22Rv1 (cell line): ENCODE measurements at regions not wholly inside any gene's neighbourhood (a gene's known extent, or its start where the extent isn't known, plus 50 kb on each side); places are given as distances from the start of the nearest gene placed in this dataset.

ENCODE experiments used
- H3K27ac ChIP-seq: fragments of 450-650 bp; 2 replicates; pipeline ENCODE4 v1.5.1; 2017
- ZFX ChIP-seq: fragments of 450-650 bp; IDR thresholded peaks from 2 replicates; pipeline ENCODE4 v1.6.1; 2017; ENCODE audit warnings: antibody characterized with exemption, borderline replicate concordance
- TF ChIP-seq, protein P1 (sequence below): fragments of 450-650 bp; IDR thresholded peaks from 2 replicates; pipeline ENCODE4 v1.5.1; 2017; ENCODE audit warnings: mild to moderate bottlenecking

DNA sequence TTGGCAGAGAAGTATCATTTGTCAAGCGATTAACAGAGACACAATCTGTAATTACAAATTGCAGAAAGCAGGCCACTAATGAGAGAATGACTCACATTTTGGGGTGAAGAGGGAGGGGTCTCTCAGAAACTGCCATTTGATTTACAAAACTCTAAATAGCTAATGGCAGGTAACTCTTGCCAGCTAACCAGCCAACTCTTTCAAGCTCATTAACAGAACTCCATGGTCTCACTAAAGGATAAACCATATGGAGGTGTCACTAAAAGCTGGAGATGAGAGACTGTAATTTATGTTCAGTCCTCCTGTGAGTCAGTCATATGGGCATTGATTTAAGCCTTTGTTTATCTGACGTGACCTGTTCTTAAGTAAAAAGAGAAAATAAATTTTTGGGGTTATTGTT, 336.4 kb downstream of the FOXG1 start:
- no peak for TF ChIP-seq ZFX
- TF ChIP-seq, protein P1, sequence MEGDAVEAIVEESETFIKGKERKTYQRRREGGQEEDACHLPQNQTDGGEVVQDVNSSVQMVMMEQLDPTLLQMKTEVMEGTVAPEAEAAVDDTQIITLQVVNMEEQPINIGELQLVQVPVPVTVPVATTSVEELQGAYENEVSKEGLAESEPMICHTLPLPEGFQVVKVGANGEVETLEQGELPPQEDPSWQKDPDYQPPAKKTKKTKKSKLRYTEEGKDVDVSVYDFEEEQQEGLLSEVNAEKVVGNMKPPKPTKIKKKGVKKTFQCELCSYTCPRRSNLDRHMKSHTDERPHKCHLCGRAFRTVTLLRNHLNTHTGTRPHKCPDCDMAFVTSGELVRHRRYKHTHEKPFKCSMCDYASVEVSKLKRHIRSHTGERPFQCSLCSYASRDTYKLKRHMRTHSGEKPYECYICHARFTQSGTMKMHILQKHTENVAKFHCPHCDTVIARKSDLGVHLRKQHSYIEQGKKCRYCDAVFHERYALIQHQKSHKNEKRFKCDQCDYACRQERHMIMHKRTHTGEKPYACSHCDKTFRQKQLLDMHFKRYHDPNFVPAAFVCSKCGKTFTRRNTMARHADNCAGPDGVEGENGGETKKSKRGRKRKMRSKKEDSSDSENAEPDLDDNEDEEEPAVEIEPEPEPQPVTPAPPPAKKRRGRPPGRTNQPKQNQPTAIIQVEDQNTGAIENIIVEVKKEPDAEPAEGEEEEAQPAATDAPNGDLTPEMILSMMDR = no peak
- H3K27ac ChIP-seq = no peak overlapping the region

DNA sequence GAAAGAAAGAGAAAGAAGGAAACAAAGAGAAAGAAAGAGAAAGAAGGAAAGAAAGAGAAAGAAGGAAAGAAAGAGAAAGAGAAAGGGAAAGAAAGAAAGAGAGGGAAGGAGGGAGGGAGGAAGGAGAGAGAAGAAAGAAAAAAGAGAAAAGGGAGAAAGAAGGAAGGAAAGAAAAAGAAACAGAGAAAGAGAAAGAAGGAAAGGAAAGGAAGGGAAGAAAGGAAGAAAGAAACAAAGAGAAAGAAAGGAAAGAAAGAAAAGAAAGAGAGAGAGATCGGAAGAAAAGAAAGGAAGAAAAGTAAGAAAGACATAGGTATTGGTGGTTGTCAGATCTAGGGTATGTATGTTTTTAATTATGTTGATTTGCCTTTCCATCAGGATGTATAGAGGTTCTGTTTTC, 342.3 kb downstream of the FOXG1 start:
- TF ChIP-seq, protein P1 = no peak
- no peak for TF ChIP-seq ZFX
- no peak overlapping the region for H3K27ac ChIP-seq

DNA sequence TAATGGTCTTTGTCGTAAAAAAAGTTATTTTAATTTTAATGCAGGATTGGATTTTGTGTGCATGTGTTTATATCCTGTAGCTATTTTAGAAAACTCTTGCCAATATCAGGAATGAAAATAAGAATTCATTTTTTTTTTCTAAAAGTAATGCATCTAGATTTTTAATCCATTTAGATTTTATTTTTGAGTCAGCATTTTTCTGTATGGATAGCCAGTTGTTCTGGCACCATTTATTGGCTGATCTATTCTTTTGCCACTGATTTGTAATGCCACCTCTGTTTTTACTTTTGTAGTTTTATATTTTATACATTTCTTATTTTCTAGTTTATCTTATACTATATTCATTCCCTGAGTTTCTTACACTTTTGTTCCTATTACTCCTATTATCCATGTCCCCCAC, 343.0 kb downstream of the FOXG1 start:
- no peak for TF ChIP-seq ZFX
- TF ChIP-seq, protein P1 = no peak
- H3K27ac ChIP-seq = no peak overlapping the region

DNA sequence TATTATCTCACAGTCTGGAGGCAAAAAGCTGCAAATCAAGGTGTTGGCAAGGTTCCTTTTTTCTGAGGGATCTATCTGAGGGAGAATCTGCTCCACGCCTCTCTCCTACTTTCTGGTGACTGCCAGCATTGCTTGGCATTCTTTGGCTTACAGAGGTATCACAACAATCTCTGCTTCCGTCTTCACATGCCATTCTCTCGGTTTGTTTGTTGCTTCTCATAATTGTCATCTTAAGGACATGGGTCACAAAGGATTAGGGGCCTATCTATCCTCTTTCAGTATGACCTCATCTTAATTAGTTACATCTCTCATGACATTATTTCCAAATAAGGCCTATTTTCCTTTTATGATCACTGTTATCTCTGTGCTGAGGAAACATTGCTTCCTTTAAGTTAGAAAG, 345.0 kb downstream of the FOXG1 start:
- no peak overlapping the region for H3K27ac ChIP-seq
- no peak for TF ChIP-seq ZFX
- TF ChIP-seq, protein P1 = no peak

DNA sequence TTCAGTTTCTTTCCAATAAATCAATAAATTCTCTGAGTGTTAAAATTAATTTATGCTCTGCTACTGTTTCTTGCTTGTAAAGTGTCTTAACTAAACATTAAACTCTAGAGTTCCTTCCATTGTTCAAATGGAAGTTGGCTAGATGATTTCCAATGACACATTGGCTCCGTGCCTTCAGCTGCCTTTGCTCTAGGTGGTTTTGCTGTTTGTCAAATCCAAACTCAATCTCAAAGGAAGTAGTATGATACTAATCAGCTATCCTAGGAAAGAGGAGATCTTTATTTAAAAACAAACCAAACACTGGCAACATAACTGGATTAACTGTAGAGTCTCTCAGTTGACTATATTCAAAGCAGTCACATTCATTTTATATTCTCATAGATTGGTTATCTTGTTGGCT, 356.4 kb downstream of the FOXG1 start:
- no peak overlapping the region for H3K27ac ChIP-seq
- no peak for TF ChIP-seq ZFX
- TF ChIP-seq, protein P1 = no peak

DNA sequence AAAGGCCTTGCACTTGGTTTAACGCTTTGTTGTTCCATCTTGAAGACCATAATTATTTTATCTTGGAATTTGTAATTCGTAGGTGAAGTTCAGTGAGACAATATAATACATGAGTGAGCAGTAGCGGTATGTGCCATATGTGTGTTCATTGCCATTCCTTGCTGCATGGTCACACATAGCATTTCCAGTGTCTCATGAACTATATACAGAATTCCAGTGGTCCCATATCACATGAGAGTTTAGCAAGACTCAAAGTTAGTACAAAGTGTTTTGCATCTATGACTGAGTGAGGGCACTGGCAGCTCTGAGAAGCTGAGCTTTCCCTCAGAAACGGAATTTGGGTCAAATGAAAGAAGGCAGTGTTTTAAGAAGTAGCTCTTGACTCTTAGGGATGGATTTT, 359.8 kb downstream of the FOXG1 start:
- TF ChIP-seq, protein P1 = no peak
- no peak for TF ChIP-seq ZFX
- no peak overlapping the region for H3K27ac ChIP-seq

DNA sequence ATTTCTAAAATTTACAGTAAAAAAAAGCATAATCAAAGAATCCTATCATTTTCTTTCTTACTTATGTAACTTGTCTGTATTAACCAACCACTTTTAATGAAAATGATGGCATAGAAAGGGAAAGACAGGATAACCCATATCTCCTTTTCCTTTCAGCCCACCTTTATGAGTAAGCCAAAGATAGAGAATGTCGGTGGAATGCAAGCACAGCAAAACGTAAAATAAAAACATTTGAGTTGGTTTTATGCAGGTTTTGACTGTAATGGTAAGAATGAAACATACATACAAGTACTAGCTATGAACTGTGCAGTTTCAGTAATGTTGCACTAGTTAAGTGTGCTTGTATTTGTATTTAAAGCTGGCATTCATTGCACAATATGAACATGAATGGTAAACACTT, 360.3 kb downstream of the FOXG1 start:
- TF ChIP-seq, protein P1 = no peak
- TF ChIP-seq ZFX = no peak
- H3K27ac ChIP-seq = no peak overlapping the region
